Left ventricle myocardium inferior (tissue), 1 donor: ENCODE measurements at regions not wholly inside any gene's neighbourhood (a gene's known extent, or its start where the extent isn't known, plus 50 kb on each side); places are given as distances from the start of the nearest gene placed in this dataset.

Source experiments
- DNase-seq: peaks from one replicate; pipeline ENCODE4 v3.0.0-alpha.2; 2020
- H3K27ac ChIP-seq: fragments of 200-600 bp; replicated peaks from 2 replicates; pipeline ENCODE4 v1.8.0; 2021
- H3K27me3 ChIP-seq: fragments of 200-600 bp; 2 replicates; pipeline ENCODE4 v1.8.0; 2021; ENCODE audit warnings: low read depth
- H3K36me3 ChIP-seq: fragments of 200-600 bp; 2 replicates; pipeline ENCODE4 v1.8.0; 2021
- H3K4me1 ChIP-seq: fragments of 200-600 bp; 2 replicates; pipeline ENCODE4 v1.8.0; 2021
- H3K4me3 ChIP-seq: fragments of 200-600 bp; 2 replicates; pipeline ENCODE4 v1.8.0; 2021; ENCODE audit warnings: mild to moderate bottlenecking, moderate library complexity
- H3K9me3 ChIP-seq: fragments of 200-600 bp; replicated peaks from 2 replicates; pipeline ENCODE4 v1.8.0; 2021
- CTCF ChIP-seq: fragments of 200-600 bp; IDR thresholded peaks from 2 replicates; pipeline ENCODE4 v1.8.0; 2021; ENCODE audit warnings: antibody characterized with exemption, mild to moderate bottlenecking, borderline replicate concordance
- intact Hi-C: fragments of 100-400 bp; cut with micrococcal nuclease; formaldehyde crosslinking; loops from one replicate; pipeline ENCODE4 v1.11.0; 2022
- donor health status: DM: no; HTN: yes; CAD: no; lungs with severe emphysema.

- Histone ChIP-seq H3K4me3 (no peak overlapping the region), H3K9me3 (no peaks in the 10 kb centered on the region), H3K4me1 (no peaks in the 10 kb centered on the region), H3K27me3 (peaks cover 25% of the 10 kb centered on the region), H3K36me3 (no peaks in the 10 kb centered on the region), H3K27ac (no peak overlapping the region)
- intact Hi-C loops = no loop called here
- TF ChIP-seq CTCF = no peak
- no peak for DNase-seq
These were observed 229.7 kb downstream of the ANKRD36B start for GRCh38 chr2:97359861-97360584.

- no peak overlapping the region for H3K27ac ChIP-seq
- H3K9me3 ChIP-seq = no peaks in the 10 kb centered on the region
- H3K4me3 ChIP-seq = no peak overlapping the region
- H3K27me3 ChIP-seq = peaks cover 54% of the 10 kb centered on the region
- TF ChIP-seq CTCF = no peak
- intact Hi-C loops = no loop called here
- no peak for DNase-seq
- H3K4me1 ChIP-seq = no peaks in the 10 kb centered on the region
- H3K36me3 ChIP-seq = no peaks in the 10 kb centered on the region
These were observed 233.8 kb downstream of the ANKRD36B start for GRCh38 chr2:97355887-97356286.

- no peaks in the 10 kb centered on the region for H3K4me1 ChIP-seq
These were observed 234.5 kb downstream of the ANKRD36B start for GRCh38 chr2:97355176-97355575.

GRCh38 chr2:97354576-97354975, 235.1 kb downstream of the ANKRD36B start:
- no peaks in the 10 kb centered on the region for H3K36me3 ChIP-seq
- DNase-seq = no peak
- no peaks in the 10 kb centered on the region for H3K4me1 ChIP-seq
- no peaks in the 10 kb centered on the region for H3K9me3 ChIP-seq
- H3K27ac ChIP-seq = no peak overlapping the region
- H3K27me3 ChIP-seq = peaks cover 52% of the 10 kb centered on the region
- H3K4me3 ChIP-seq = no peak overlapping the region
- intact Hi-C loops = no loop called here
- TF ChIP-seq CTCF = no peak

More at GRCh38 chr2:97355176-97355575, 234.5 kb downstream of the ANKRD36B start:
- H3K27me3 ChIP-seq = peaks cover 58% of the 10 kb centered on the region
- H3K36me3 ChIP-seq = no peaks in the 10 kb centered on the region
- H3K4me3 ChIP-seq = no peak overlapping the region
- H3K27ac ChIP-seq = no peak overlapping the region
- intact Hi-C loops = no loop called here
- no peak for TF ChIP-seq CTCF
- no peak for DNase-seq
- H3K9me3 ChIP-seq = no peaks in the 10 kb centered on the region

GRCh38 chr2:97348841-97349240, 235.9 kb downstream of the ANKRD36 start:
- Histone ChIP-seq H3K36me3 (no peaks in the 10 kb centered on the region), H3K27ac (no peak overlapping the region), H3K4me3 (no peak overlapping the region), H3K27me3 (peaks cover 45% of the 10 kb centered on the region), H3K4me1 (no peaks in the 10 kb centered on the region), H3K9me3 (no peaks in the 10 kb centered on the region)
- no peak for TF ChIP-seq CTCF
- no peak for DNase-seq
- intact Hi-C loops = no loop called here
